HL-60 (cell line): ENCODE measurements at regions not wholly inside any gene's neighbourhood (a gene's known extent, or its start where the extent isn't known, plus 50 kb on each side); places are given as distances from the start of the nearest gene placed in this dataset.

Experiments used
- CTCF ChIP-seq: IDR thresholded peaks from one replicate; pipeline ENCODE4 v1.5.1; 2011; ENCODE audit warnings: low read length, control low read depth, inconsistent platforms; ENCODE audit not compliant: insufficient read depth
- GABPA ChIP-seq: IDR thresholded peaks from 2 replicates; pipeline ENCODE4 v1.6.1; 2012; ENCODE audit warnings: low read depth
- POLR2AphosphoS5 ChIP-seq: IDR thresholded peaks from 2 replicates; pipeline ENCODE4 v1.6.1; 2012; ENCODE audit warnings: low read depth
- SPI1 ChIP-seq: IDR thresholded peaks from 2 replicates; pipeline ENCODE4 v1.6.1; 2012; ENCODE audit warnings: low read depth, mild to moderate bottlenecking, borderline replicate concordance

DNA sequence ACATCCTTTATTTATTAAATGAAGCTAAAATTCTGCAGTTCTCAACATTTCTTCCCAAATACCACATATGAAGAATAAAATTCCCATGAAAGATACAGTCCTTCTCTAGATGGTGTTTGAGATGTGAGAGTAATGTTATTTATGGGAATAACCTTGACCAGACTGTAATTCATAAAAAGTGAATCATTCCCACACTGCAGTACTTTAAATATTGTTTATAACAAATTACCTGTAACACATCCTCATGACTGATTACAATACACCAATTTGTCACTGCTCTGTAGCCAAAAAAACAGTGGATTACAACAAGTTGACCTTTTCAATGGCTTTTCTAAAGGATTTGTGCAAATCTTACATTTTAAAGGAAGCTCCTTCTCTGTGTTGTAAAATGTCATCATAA lies 651.3 kb downstream of the NSUN3 start:
- no peak for TF ChIP-seq CTCF
- TF ChIP-seq SPI1: no peak
- TF ChIP-seq POLR2AphosphoS5: no peak
- TF ChIP-seq GABPA: no peak
